ENCODE measurements at regions not wholly inside any gene's neighbourhood (a gene's known extent, or its start where the extent isn't known, plus 50 kb on each side); places are given as distances from the start of the nearest gene placed in this dataset.

GRCh38 chr14:98470663-98471062 is 801.3 kb downstream of the BCL11B start:
- ChIA-PET POLR2A (no interaction called here), CTCF (no interaction called here)
- no peaks in the 10 kb centered on the region for H3K79me2 ChIP-seq (ENCODE audit: insufficient read depth)
- DNase-seq = no peak
- H3K9me3 ChIP-seq = no peaks in the 10 kb centered on the region
- H3K27ac ChIP-seq (ENCODE audit: low read depth in 2 of 2, low read length in 1 of 2) = no peak overlapping the region
- H3K9ac ChIP-seq = no peak overlapping the region
- H3K36me3 ChIP-seq (replicated peaks in 1 of 2; ENCODE audit: control insufficient read depth in 1 of 2, insufficient read depth in 2 of 2, low read length in 1 of 2) = no peaks in the 10 kb centered on the region
- H3K4me1 ChIP-seq (ENCODE audit: control insufficient read depth in 1 of 2, insufficient read depth in 2 of 2, low read depth in 1 of 2, low read length in 1 of 2) = no peaks in the 10 kb centered on the region
- H2AFZ ChIP-seq (ENCODE audit: low read depth) = no peak overlapping the region
- H3K9me2 ChIP-seq = no peaks in the 10 kb centered on the region
- no peaks in the 10 kb centered on the region for H3K27me3 ChIP-seq (ENCODE audit: insufficient read depth)
- no peaks in the 10 kb centered on the region for H4K20me1 ChIP-seq (ENCODE audit: insufficient read depth)
- TF ChIP-seq SMC3 (IDR thresholded peaks at IDR 0.05; ENCODE audit: low read depth, low read length) = no peak
- TF ChIP-seq CTCF (IDR thresholded peaks at IDR 0.05) = no peak
- no peak for TF ChIP-seq NRF1 (IDR thresholded peaks at IDR 0.05; ENCODE audit: low read depth, low read length)
- no peak for TF ChIP-seq MAX (IDR thresholded peaks at IDR 0.05; ENCODE audit: low read depth)
- TF ChIP-seq, protein P1, sequence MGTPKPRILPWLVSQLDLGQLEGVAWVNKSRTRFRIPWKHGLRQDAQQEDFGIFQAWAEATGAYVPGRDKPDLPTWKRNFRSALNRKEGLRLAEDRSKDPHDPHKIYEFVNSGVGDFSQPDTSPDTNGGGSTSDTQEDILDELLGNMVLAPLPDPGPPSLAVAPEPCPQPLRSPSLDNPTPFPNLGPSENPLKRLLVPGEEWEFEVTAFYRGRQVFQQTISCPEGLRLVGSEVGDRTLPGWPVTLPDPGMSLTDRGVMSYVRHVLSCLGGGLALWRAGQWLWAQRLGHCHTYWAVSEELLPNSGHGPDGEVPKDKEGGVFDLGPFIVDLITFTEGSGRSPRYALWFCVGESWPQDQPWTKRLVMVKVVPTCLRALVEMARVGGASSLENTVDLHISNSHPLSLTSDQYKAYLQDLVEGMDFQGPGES (IDR thresholded peaks at IDR 0.05; ENCODE audit: low read depth, low read length) = no peak
- TF ChIP-seq EP300 (IDR thresholded peaks at IDR 0.05; ENCODE audit: borderline replicate concordance in 1 of 2, low read depth in 1 of 2, low read length in 1 of 2) = no peak
- no peak for TF ChIP-seq YY1 (IDR thresholded peaks at IDR 0.05; ENCODE audit: low read depth)
- TF ChIP-seq RAD21 (IDR thresholded peaks at IDR 0.05; ENCODE audit: low read length) = no peak
- no peak for TF ChIP-seq MXI1 (IDR thresholded peaks at IDR 0.05; ENCODE audit: low read depth, low read length)
- no peak for TF ChIP-seq MEF2A (IDR thresholded peaks at IDR 0.05; ENCODE audit: borderline replicate concordance, low read depth)
- H3F3A ChIP-seq (replicated peaks; ENCODE audit: insufficient read depth) = no peaks in the 10 kb centered on the region
- H3K4me2 ChIP-seq = no peak overlapping the region
- H3K4me3 ChIP-seq (ENCODE audit: low read depth in 2 of 2, low read length in 1 of 2) = no peak overlapping the region
- WGBS (ENCODE audit: low lambda C conversion rate) = 3% methylated on average over 4 of the region's 4 CpGs

GRCh38 chr14:98474900-98475299 is 797.1 kb downstream of the BCL11B start:
- WGBS (ENCODE audit: low lambda C conversion rate) = 0% methylated on average over 2 of the region's 2 CpGs
- no peak overlapping the region for H3K27ac ChIP-seq (ENCODE audit: low read depth in 2 of 2, low read length in 1 of 2)
- no peak overlapping the region for H3K4me3 ChIP-seq (ENCODE audit: low read depth in 2 of 2, low read length in 1 of 2)
- H3K9me2 ChIP-seq = no peaks in the 10 kb centered on the region
- no peaks in the 10 kb centered on the region for H4K20me1 ChIP-seq (ENCODE audit: insufficient read depth)
- no peak overlapping the region for H3K4me2 ChIP-seq
- H3K79me2 ChIP-seq (ENCODE audit: insufficient read depth) = no peaks in the 10 kb centered on the region
- H3K27me3 ChIP-seq (ENCODE audit: insufficient read depth) = no peaks in the 10 kb centered on the region
- no peaks in the 10 kb centered on the region for H3K4me1 ChIP-seq (ENCODE audit: control insufficient read depth in 1 of 2, insufficient read depth in 2 of 2, low read depth in 1 of 2, low read length in 1 of 2)
- H3K36me3 ChIP-seq (replicated peaks in 1 of 2; ENCODE audit: control insufficient read depth in 1 of 2, insufficient read depth in 2 of 2, low read length in 1 of 2) = no peaks in the 10 kb centered on the region
- DNase-seq = no peak
- CTCF ChIA-PET = no interaction called here
- H3F3A ChIP-seq (replicated peaks; ENCODE audit: insufficient read depth) = no peaks in the 10 kb centered on the region
- POLR2A ChIA-PET = no interaction called here
- no peak overlapping the region for H2AFZ ChIP-seq (ENCODE audit: low read depth)
- no peak overlapping the region for H3K9ac ChIP-seq
- TF ChIP-seq SMC3 (IDR thresholded peaks at IDR 0.05; ENCODE audit: low read depth, low read length) (no peak), FOSL2 (IDR thresholded peaks at IDR 0.05; ENCODE audit: borderline replicate concordance, low read depth) (no peak)
- TF ChIP-seq, protein P1 (IDR thresholded peaks at IDR 0.05; ENCODE audit: low read depth, low read length) = no peak
- H3K9me3 ChIP-seq = no peaks in the 10 kb centered on the region

Measured in SK-N-SH (cell line).